WTC11 (cell line): ENCODE measurements at regions not wholly inside any gene's neighbourhood (a gene's known extent, or its start where the extent isn't known, plus 50 kb on each side); places are given as distances from the start of the nearest gene placed in this dataset.

Source experiments
- ATAC-seq: fragments of 200-7000 bp; cut with Tn5 transposase; 2 replicates; pipeline ENCODE4 v1.10.0; 2021; ENCODE audit warnings: mild to moderate bottlenecking, moderate library complexity
- CTCF ChIA-PET: fragments of 300-600 bp; sonication (Branson Sonifier 250); formaldehyde crosslinking; loops from one replicate; lab custom pipeline; 2021; ENCODE audit warnings: antibody characterized with exemption; lab: Charles Lee
- POLR2A ChIA-PET: fragments of 350-600 bp; sonication (Branson Sonifier 250); formaldehyde crosslinking; loops from one replicate; lab custom pipeline; 2021; ENCODE audit warnings: antibody characterized with exemption; lab: Charles Lee
- DNase-seq: peaks from one replicate; pipeline ENCODE4 v3.0.0; 2021; ENCODE audit warnings: low spot score
- H3K27ac Mint-ChIP-seq: 2 replicates; pipeline ENCODE4 v1.8.0; 2021; ENCODE audit warnings: mixed read lengths
- H3K27me3 Mint-ChIP-seq: 2 replicates; pipeline ENCODE4 v1.8.0; 2021; ENCODE audit warnings: low read depth, mild to moderate bottlenecking, moderate library complexity, mixed read lengths
- H3K36me3 Mint-ChIP-seq: 2 replicates; pipeline ENCODE4 v1.8.0; 2021; ENCODE audit warnings: mixed read lengths
- H3K4me1 Mint-ChIP-seq: 2 replicates; pipeline ENCODE4 v1.8.0; 2022; ENCODE audit warnings: mixed read lengths
- H3K4me3 Mint-ChIP-seq: 2 replicates; pipeline ENCODE4 v1.8.0; 2021; ENCODE audit warnings: mild to moderate bottlenecking, moderate library complexity, mixed read lengths
- H3K9me3 Mint-ChIP-seq: 2 replicates; pipeline ENCODE4 v1.8.0; 2021; ENCODE audit warnings: mixed read lengths
- CREB1 ChIP-seq: sonication (generic); formaldehyde crosslinking; IDR thresholded peaks from 2 replicates; pipeline ENCODE4 v1.8.0; 2023; ENCODE audit warnings: mild to moderate bottlenecking, missing genetic modification reagents
- CREM ChIP-seq: sonication (generic); formaldehyde crosslinking; IDR thresholded peaks from 2 replicates; pipeline ENCODE4 v1.8.1; 2022; ENCODE audit warnings: mild to moderate bottlenecking, missing genetic modification reagents, moderate library complexity
- ESRRA ChIP-seq: sonication (generic); formaldehyde crosslinking; IDR thresholded peaks from 2 replicates; pipeline ENCODE4 v1.8.1; 2022; ENCODE audit warnings: mild to moderate bottlenecking, missing genetic modification reagents, borderline replicate concordance
- ETV6 ChIP-seq: sonication (generic); formaldehyde crosslinking; IDR thresholded peaks from 2 replicates; pipeline ENCODE4 v1.8.1; 2022; ENCODE audit warnings: mild to moderate bottlenecking, missing genetic modification reagents
- NFYB ChIP-seq: sonication (generic); formaldehyde crosslinking; conservative IDR thresholded peaks from 2 replicates; pipeline ENCODE4 v1.8.0; 2022; ENCODE audit warnings: low read depth, missing genetic modification reagents
- NR1H2 ChIP-seq: sonication (generic); formaldehyde crosslinking; IDR thresholded peaks from 2 replicates; pipeline ENCODE4 v1.9.0; 2021; ENCODE audit warnings: mild to moderate bottlenecking, moderate library complexity, missing genetic modification reagents
- NR3C1 ChIP-seq: sonication (generic); formaldehyde crosslinking; conservative IDR thresholded peaks from 2 replicates; pipeline ENCODE4 v1.8.1; 2023; ENCODE audit warnings: low read depth, mild to moderate bottlenecking, missing genetic modification reagents
- SMAD4 ChIP-seq: sonication (generic); formaldehyde crosslinking; IDR thresholded peaks from 2 replicates; pipeline ENCODE4 v1.8.0; 2022; ENCODE audit warnings: mild to moderate bottlenecking, missing genetic modification reagents
- SP1 ChIP-seq: sonication (generic); formaldehyde crosslinking; conservative IDR thresholded peaks from 2 replicates; pipeline ENCODE4 v1.8.1; 2022; ENCODE audit warnings: missing genetic modification reagents
- TCF7 ChIP-seq: sonication (generic); formaldehyde crosslinking; IDR thresholded peaks from 2 replicates; pipeline ENCODE4 v1.8.0; 2022; ENCODE audit warnings: mild to moderate bottlenecking, low read depth, missing genetic modification reagents, moderate library complexity
- ZBTB21 ChIP-seq: sonication (generic); formaldehyde crosslinking; IDR thresholded peaks from 2 replicates; pipeline ENCODE4 v1.8.1; 2023; ENCODE audit warnings: mild to moderate bottlenecking, missing genetic modification reagents, borderline replicate concordance
- ZNF121 ChIP-seq: sonication (generic); formaldehyde crosslinking; IDR thresholded peaks from 2 replicates; pipeline ENCODE4 v1.8.0; 2023; ENCODE audit warnings: missing genetic modification reagents
- ZNF138 ChIP-seq: sonication (generic); formaldehyde crosslinking; conservative IDR thresholded peaks from 2 replicates; pipeline ENCODE4 v1.8.1; 2022; ENCODE audit warnings: mild to moderate bottlenecking, moderate library complexity, missing genetic modification reagents
- ZNF263 ChIP-seq: sonication (generic); formaldehyde crosslinking; IDR thresholded peaks from 2 replicates; pipeline ENCODE4 v1.8.1; 2022; ENCODE audit warnings: low read depth, mild to moderate bottlenecking, moderate library complexity, missing genetic modification reagents
- ZNF671 ChIP-seq: fragments of 250-450 bp; sonication (Bioruptor Pico); IDR thresholded peaks from 2 replicates; pipeline ENCODE4 v1.8.0; 2021; ENCODE audit warnings: mild to moderate bottlenecking
- TF ChIP-seq, protein P1 (sequence below): sonication (generic); formaldehyde crosslinking; IDR thresholded peaks from 2 replicates; pipeline ENCODE4 v1.8.1; 2022; ENCODE audit warnings: low read depth, mild to moderate bottlenecking, moderate library complexity, missing genetic modification reagents, borderline replicate concordance
- TF ChIP-seq, protein P2 (sequence below): sonication (generic); formaldehyde crosslinking; IDR thresholded peaks from 2 replicates; pipeline ENCODE4 v1.8.1; 2023; ENCODE audit warnings: mild to moderate bottlenecking, missing genetic modification reagents, moderate library complexity
- TF ChIP-seq, protein P3 (sequence below): sonication (generic); formaldehyde crosslinking; IDR thresholded peaks from 2 replicates; pipeline ENCODE4 v1.8.0; 2022; ENCODE audit warnings: mild to moderate bottlenecking, missing genetic modification reagents
- TF ChIP-seq, protein P4 (sequence below): fragments of 200-600 bp; IDR thresholded peaks from 2 replicates; pipeline ENCODE4 v1.8.0; 2022; ENCODE audit warnings: antibody characterized with exemption
- TF ChIP-seq, protein P5 (sequence below): sonication (generic); formaldehyde crosslinking; IDR thresholded peaks from 2 replicates; pipeline ENCODE4 v1.8.1; 2022; ENCODE audit warnings: missing genetic modification reagents, borderline replicate concordance
- TF ChIP-seq, protein P6 (sequence below): sonication (generic); formaldehyde crosslinking; IDR thresholded peaks from 2 replicates; pipeline ENCODE4 v1.8.1; 2022; ENCODE audit warnings: low read depth, missing genetic modification reagents, borderline replicate concordance
- TF ChIP-seq, protein P7 (sequence below): sonication (generic); formaldehyde crosslinking; IDR thresholded peaks from 2 replicates; pipeline ENCODE4 v1.8.0; 2023; ENCODE audit warnings: missing genetic modification reagents

DNA sequence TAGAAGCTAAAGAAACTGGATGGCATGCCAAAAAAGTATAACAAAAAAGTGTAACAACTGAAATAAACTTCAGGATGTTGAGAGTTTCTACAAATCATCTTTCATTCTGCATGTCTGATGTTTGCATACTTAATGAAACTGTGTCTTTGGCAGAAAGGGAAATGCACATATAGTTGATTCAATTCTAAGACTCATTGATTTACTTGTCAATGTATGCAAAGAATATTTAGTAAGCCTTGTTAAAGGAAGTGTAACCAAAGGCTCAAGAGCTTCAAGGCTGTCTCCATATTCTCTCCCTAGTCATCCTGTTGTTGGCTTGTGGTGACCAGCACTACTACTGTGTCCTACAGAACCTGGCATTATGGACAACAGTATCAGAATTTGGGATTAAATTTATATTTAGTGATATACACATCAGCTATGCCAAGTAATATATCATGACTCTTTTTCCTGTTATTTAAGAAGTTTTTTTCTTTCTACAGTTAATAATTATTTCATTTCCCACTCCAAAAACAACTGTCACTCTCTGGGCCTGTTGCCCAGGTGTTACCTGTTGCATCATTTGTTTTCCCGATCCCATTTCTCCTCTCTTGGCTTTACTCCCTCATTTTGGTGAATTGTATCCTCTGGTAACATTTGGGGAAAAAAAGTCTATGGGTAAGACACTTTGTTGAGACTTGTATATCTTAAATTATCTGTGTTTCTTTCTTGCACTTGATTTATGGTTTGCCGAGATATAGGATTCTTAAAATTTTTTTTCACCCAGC, 226.6 kb upstream of the BMPER start:
- CTCF ChIA-PET: no interaction called here
- DNase-seq: no peak
- Mint-ChIP-seq H3K27me3 (no peaks in the 10 kb centered on the region), H3K9me3 (peaks cover 14% of the 10 kb centered on the region), H3K4me3 (no peak overlapping the region), H3K27ac (no peak overlapping the region; the same call in 1 of the 2 replicates), H3K36me3 (peaks cover 11% of the 10 kb centered on the region; the same call in 1 of the 2 replicates), H3K4me1 (peaks cover 15% of the 10 kb centered on the region)
- POLR2A ChIA-PET: no interaction called here
- no peak for ATAC-seq
- TF ChIP-seq, protein P1, sequence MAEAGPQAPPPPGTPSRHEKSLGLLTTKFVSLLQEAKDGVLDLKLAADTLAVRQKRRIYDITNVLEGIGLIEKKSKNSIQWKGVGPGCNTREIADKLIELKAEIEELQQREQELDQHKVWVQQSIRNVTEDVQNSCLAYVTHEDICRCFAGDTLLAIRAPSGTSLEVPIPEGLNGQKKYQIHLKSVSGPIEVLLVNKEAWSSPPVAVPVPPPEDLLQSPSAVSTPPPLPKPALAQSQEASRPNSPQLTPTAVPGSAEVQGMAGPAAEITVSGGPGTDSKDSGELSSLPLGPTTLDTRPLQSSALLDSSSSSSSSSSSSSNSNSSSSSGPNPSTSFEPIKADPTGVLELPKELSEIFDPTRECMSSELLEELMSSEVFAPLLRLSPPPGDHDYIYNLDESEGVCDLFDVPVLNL (CRISPR knock-in tag): no peak
- no peak for TF ChIP-seq ZNF671 (CRISPR knock-in tag)
- TF ChIP-seq, protein P2, sequence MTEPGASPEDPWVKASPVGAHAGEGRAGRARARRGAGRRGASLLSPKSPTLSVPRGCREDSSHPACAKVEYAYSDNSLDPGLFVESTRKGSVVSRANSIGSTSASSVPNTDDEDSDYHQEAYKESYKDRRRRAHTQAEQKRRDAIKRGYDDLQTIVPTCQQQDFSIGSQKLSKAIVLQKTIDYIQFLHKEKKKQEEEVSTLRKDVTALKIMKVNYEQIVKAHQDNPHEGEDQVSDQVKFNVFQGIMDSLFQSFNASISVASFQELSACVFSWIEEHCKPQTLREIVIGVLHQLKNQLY (CRISPR knock-in tag): no peak
- no peak for TF ChIP-seq NR3C1 (CRISPR knock-in tag)
- TF ChIP-seq SP1 (CRISPR knock-in tag): no peak
- no peak for TF ChIP-seq CREM (CRISPR knock-in tag)
- TF ChIP-seq ZNF138 (CRISPR knock-in tag): no peak
- no peak for TF ChIP-seq ETV6 (CRISPR knock-in tag)
- TF ChIP-seq, protein P3, sequence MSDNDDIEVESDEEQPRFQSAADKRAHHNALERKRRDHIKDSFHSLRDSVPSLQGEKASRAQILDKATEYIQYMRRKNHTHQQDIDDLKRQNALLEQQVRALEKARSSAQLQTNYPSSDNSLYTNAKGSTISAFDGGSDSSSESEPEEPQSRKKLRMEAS (CRISPR knock-in tag): no peak
- TF ChIP-seq ESRRA: no peak
- no peak for TF ChIP-seq SMAD4 (CRISPR knock-in tag)

DNA sequence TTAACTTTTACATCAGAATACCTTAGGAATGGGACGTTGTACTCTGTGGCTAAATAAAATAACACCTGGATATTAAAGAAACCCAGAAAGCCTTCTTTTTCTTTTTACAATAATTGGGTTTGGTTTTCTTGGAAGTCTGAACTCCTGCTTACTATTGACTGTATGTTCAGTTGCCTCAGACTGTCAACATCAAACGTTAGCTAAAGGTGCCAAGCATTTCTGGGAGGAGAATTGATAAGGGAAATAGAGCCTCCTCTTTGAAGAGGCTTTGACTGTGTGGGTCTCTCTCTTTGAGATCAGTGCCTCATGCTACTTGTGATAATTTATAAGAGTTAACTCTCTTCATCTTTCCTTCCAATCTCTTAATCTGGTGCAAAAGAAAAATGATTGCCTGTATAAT, 224.7 kb upstream of the BMPER start:
- DNase-seq (no peak), ATAC-seq (no peak)
- Mint-ChIP-seq H3K4me3 (no peak overlapping the region), H3K27ac (no peak overlapping the region), H3K27me3 (no peaks in the 10 kb centered on the region), H3K4me1 (peaks cover 2% of the 10 kb centered on the region; the same call in 1 of the 2 replicates), H3K9me3 (peaks cover 14% of the 10 kb centered on the region), H3K36me3 (peaks cover 11% of the 10 kb centered on the region; the same call in 1 of the 2 replicates)
- TF ChIP-seq, protein P4, sequence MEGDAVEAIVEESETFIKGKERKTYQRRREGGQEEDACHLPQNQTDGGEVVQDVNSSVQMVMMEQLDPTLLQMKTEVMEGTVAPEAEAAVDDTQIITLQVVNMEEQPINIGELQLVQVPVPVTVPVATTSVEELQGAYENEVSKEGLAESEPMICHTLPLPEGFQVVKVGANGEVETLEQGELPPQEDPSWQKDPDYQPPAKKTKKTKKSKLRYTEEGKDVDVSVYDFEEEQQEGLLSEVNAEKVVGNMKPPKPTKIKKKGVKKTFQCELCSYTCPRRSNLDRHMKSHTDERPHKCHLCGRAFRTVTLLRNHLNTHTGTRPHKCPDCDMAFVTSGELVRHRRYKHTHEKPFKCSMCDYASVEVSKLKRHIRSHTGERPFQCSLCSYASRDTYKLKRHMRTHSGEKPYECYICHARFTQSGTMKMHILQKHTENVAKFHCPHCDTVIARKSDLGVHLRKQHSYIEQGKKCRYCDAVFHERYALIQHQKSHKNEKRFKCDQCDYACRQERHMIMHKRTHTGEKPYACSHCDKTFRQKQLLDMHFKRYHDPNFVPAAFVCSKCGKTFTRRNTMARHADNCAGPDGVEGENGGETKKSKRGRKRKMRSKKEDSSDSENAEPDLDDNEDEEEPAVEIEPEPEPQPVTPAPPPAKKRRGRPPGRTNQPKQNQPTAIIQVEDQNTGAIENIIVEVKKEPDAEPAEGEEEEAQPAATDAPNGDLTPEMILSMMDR: no peak
- ChIA-PET POLR2A (no interaction called here), CTCF (no interaction called here)

DNA sequence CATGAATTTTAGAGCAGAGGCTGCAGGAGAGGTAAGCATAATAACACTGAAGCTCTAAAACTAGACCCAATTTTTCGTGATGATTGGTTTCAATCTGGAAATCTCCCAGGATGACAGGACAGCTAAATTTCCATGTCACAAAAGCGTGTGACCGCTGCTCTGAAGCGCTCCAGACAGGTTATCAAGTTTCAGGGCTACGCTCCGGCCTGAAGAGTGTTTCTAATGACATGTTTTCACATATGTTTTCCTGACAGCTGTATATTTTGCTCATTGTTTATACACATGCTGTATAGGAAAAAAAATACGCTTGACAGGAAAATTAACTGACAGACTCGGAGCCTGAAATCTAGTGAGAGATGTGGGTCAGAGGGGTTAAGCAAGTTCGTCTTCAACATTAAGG, 219.8 kb upstream of the BMPER start:
- ChIA-PET POLR2A (no interaction called here), CTCF (interaction anchor here (1.2 to 2.9 kb wide), 5 partner anchors 10 to 247 kb away, joined by 3 to 15 read pairs (median 7); no protein-coding TSS in a partner anchor)
- Mint-ChIP-seq H3K27me3 (no peaks in the 10 kb centered on the region), H3K4me3 (no peak overlapping the region), H3K4me1 (no peaks in the 10 kb centered on the region), H3K36me3 (no peaks in the 10 kb centered on the region), H3K27ac (no peak overlapping the region), H3K9me3 (no peaks in the 10 kb centered on the region)
- ATAC-seq: no peak
- DNase-seq: no peak
- TF ChIP-seq, protein P5, sequence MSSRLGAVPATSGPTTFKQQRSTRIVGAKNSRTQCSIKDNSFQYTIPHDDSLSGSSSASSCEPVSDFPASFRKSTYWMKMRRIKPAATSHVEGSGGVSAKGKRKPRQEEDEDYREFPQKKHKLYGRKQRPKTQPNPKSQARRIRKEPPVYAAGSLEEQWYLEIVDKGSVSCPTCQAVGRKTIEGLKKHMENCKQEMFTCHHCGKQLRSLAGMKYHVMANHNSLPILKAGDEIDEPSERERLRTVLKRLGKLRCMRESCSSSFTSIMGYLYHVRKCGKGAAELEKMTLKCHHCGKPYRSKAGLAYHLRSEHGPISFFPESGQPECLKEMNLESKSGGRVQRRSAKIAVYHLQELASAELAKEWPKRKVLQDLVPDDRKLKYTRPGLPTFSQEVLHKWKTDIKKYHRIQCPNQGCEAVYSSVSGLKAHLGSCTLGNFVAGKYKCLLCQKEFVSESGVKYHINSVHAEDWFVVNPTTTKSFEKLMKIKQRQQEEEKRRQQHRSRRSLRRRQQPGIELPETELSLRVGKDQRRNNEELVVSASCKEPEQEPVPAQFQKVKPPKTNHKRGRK (CRISPR knock-in tag): no peak
- TF ChIP-seq, protein P1 (CRISPR knock-in tag): no peak
- TF ChIP-seq CREB1 (CRISPR knock-in tag): no peak
- TF ChIP-seq NR1H2: no peak
- TF ChIP-seq, protein P6, sequence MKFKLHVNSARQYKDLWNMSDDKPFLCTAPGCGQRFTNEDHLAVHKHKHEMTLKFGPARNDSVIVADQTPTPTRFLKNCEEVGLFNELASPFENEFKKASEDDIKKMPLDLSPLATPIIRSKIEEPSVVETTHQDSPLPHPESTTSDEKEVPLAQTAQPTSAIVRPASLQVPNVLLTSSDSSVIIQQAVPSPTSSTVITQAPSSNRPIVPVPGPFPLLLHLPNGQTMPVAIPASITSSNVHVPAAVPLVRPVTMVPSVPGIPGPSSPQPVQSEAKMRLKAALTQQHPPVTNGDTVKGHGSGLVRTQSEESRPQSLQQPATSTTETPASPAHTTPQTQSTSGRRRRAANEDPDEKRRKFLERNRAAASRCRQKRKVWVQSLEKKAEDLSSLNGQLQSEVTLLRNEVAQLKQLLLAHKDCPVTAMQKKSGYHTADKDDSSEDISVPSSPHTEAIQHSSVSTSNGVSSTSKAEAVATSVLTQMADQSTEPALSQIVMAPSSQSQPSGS (CRISPR knock-in tag): no peak
- TF ChIP-seq, protein P7, sequence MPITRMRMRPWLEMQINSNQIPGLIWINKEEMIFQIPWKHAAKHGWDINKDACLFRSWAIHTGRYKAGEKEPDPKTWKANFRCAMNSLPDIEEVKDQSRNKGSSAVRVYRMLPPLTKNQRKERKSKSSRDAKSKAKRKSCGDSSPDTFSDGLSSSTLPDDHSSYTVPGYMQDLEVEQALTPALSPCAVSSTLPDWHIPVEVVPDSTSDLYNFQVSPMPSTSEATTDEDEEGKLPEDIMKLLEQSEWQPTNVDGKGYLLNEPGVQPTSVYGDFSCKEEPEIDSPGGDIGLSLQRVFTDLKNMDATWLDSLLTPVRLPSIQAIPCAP: no peak
- TF ChIP-seq ZNF263 (CRISPR knock-in tag): no peak
- no peak for TF ChIP-seq NFYB (CRISPR knock-in tag)
- no peak for TF ChIP-seq ZNF138 (CRISPR knock-in tag)
- TF ChIP-seq ZNF121: no peak
- no peak for TF ChIP-seq TCF7 (CRISPR knock-in tag)
- no peak for TF ChIP-seq ZBTB21
